Activated CD4-positive, alpha-beta T cell treated with anti-CD3 and anti-CD28 coated beads, Interleukin-2, amount 50 U/mL, for 48 hours (primary cell): ENCODE measurements at regions not wholly inside any gene's neighbourhood (a gene's known extent, or its start where the extent isn't known, plus 50 kb on each side); places are given as distances from the start of the nearest gene placed in this dataset.

Source experiments
- DNase-seq, 2 experiments: peaks; one replicate each; pipeline ENCODE4 v3.0.0-alpha.2; 2020

GRCh38 chr4:121226362-121226761 lies 62.2 kb upstream of the TNIP3 start:
- no peak for DNase-seq

- DNase-seq: no peak
Measured at GRCh38 chr4:121221608-121222007, 57.5 kb upstream of the TNIP3 start.

GRCh38 chr4:121221201-121221600 lies 57.1 kb upstream of the TNIP3 start:
- no peak for DNase-seq

GRCh38 chr4:121220698-121221097 lies 56.6 kb upstream of the TNIP3 start:
- DNase-seq: no peak

GRCh38 chr4:121219227-121219626 lies 55.1 kb upstream of the TNIP3 start:
- DNase-seq: no peak

GRCh38 chr4:121217351-121217750 lies 53.2 kb upstream of the TNIP3 start:
- no peak for DNase-seq

GRCh38 chr4:121216461-121216860 lies 52.3 kb upstream of the TNIP3 start:
- DNase-seq: no peak

- no peak for DNase-seq
Measured at GRCh38 chr4:121213940-121214339, 49.8 kb upstream of the TNIP3 start.
